ENCODE measurements at regions not wholly inside any gene's neighbourhood (a gene's known extent, or its start where the extent isn't known, plus 50 kb on each side); places are given as distances from the start of the nearest gene placed in this dataset.

GRCh38 chr13:55963934-55964333 is 1176.8 kb upstream of the PRR20A start (continued):
- no peak for TF ChIP-seq RFX5 (IDR thresholded peaks at IDR 0.05; ENCODE audit: borderline replicate concordance, low read depth, low read length)
- TF ChIP-seq KDM1A (IDR thresholded peaks at IDR 0.05; ENCODE audit: borderline replicate concordance, low read length), result no peak
- TF ChIP-seq TCF12 (IDR thresholded peaks at IDR 0.05; ENCODE audit: low read depth, low read length), result no peak
- TF ChIP-seq TAF7 (optimal IDR thresholded peaks at IDR 0.05; ENCODE audit: borderline replicate concordance, low read depth, low read length), result no peak
- TF ChIP-seq RXRA (IDR thresholded peaks at IDR 0.05; ENCODE audit: insufficient read depth, low read depth, low read length), result no peak

Measured in H1 (cell line).